Muscle of leg (tissue), 3 donors: ENCODE measurements at regions not wholly inside any gene's neighbourhood (a gene's known extent, or its start where the extent isn't known, plus 50 kb on each side); places are given as distances from the start of the nearest gene placed in this dataset.

Experiments
- DNase-seq: peaks from one replicate; pipeline ENCODE4 v3.0.0; 2013
- H3K27ac ChIP-seq: one replicate; pipeline ENCODE4 v1.5.1; 2013; ENCODE audit warnings: mild to moderate bottlenecking, low read length, control low read depth
- H3K27me3 ChIP-seq: one replicate; pipeline ENCODE4 v1.6.1; 2013; ENCODE audit warnings: low read length; ENCODE audit not compliant: control insufficient read depth, insufficient read depth
- H3K36me3 ChIP-seq: one replicate; pipeline ENCODE4 v1.6.1; 2013; ENCODE audit warnings: low read length; ENCODE audit not compliant: control insufficient read depth, insufficient read depth
- H3K4me1 ChIP-seq: one replicate; pipeline ENCODE4 v1.6.1; 2013; ENCODE audit warnings: low read length; ENCODE audit not compliant: control insufficient read depth, insufficient read depth
- H3K4me3 ChIP-seq: one replicate; pipeline ENCODE4 v1.5.1; 2013; ENCODE audit warnings: low read length, control low read depth
- H3K9me3 ChIP-seq: replicated peaks from 2 replicates; pipeline ENCODE4 v1.6.1; 2013; ENCODE audit warnings: low read depth, low read length; ENCODE audit not compliant: control insufficient read depth
- WGBS: methylation state at CpG from one replicate; pipeline ENCODE4 v1.1.5; 2013; ENCODE audit warnings: missing lambda C conversion rate; ENCODE audit not compliant: insufficient coverage; 5-methylcytosine and 5-hydroxymethylcytosine counted together

DNA sequence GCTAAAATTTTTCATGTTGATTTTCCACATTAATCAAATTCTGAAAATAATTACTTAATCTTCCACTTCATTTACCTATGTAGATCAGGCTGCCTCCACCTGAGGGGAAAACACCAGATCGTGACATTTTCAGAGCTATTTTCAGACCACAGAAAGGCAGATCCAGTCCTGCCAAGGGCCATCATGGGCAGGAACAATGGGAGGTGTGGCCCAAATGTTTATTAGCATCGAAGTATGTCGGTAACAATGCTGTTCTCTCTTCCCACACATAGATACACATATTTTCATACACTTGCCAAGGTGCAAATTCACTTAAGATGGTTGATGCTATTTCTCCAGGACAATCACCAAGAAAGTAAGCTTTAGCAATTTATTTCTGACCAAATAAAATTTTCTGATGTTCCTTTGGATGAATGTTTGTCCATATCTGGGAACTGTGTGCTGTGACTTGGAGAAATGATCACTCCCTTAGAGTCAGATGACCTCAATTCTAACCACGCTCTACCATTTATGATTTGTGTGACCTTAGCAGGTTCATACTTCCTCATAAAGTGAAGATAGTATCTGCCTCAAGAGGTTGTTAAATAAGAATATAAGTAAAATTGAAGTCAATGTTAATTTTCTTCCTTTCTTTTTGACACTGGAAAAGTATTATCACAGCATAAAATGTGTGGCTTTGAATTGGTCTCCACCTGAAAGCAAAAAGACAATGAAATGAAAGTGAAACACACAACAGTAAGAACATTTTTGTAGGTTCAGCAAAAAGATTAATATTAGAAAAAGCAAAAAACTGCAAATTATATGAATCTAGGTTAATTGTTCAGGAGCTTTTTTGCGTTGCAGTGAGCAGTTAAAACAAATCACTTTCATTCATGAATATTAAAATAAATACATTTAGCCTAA, 310.4 kb upstream of the PHF14 start:
- Histone ChIP-seq H3K9me3 (no peaks in the 10 kb centered on the region), H3K4me1 (no peaks in the 10 kb centered on the region), H3K27me3 (no peaks in the 10 kb centered on the region), H3K4me3 (no peak overlapping the region), H3K27ac (no peak overlapping the region), H3K36me3 (no peaks in the 10 kb centered on the region)
- 83% methylated on average over 2 of the region's 5 CpGs for WGBS
- no peak for DNase-seq

DNA sequence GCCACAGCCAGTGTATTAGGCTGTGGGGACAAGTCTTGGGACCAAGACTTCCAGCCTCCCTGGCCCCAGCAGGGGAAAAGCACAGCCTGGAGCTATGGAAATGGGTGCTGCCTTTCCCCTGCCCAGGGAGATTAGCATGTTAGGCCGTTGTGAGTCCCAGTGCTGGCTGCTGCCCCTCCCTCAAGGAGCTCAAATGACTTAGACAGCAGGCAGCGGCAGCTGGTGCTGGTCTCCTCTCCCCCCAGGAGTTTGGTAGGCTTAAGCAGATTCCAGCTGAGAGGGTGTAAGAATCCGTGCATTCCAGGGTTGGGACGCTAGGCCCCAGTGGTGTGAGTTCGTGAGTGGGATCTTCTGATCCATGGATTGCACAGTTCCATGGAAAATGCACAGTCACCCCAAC, 301.5 kb upstream of the PHF14 start:
- Histone ChIP-seq H3K4me1 (no peaks in the 10 kb centered on the region), H3K27me3 (no peaks in the 10 kb centered on the region), H3K36me3 (no peaks in the 10 kb centered on the region), H3K9me3 (no peaks in the 10 kb centered on the region), H3K27ac (no peak overlapping the region), H3K4me3 (no peak overlapping the region)
- 85% methylated on average over 4 of the region's 5 CpGs for WGBS
- no peak for DNase-seq

- Histone ChIP-seq H3K4me1 (no peaks in the 10 kb centered on the region), H3K36me3 (no peaks in the 10 kb centered on the region), H3K4me3 (no peak overlapping the region), H3K27me3 (no peaks in the 10 kb centered on the region), H3K27ac (no peak overlapping the region), H3K9me3 (no peaks in the 10 kb centered on the region)
- no CpG with 5 or more reads among the region's 2 CpGs for WGBS
- DNase-seq: no peak
These were observed 296.5 kb upstream of the PHF14 start for GRCh38 chr7:10677211-10677610.

DNA sequence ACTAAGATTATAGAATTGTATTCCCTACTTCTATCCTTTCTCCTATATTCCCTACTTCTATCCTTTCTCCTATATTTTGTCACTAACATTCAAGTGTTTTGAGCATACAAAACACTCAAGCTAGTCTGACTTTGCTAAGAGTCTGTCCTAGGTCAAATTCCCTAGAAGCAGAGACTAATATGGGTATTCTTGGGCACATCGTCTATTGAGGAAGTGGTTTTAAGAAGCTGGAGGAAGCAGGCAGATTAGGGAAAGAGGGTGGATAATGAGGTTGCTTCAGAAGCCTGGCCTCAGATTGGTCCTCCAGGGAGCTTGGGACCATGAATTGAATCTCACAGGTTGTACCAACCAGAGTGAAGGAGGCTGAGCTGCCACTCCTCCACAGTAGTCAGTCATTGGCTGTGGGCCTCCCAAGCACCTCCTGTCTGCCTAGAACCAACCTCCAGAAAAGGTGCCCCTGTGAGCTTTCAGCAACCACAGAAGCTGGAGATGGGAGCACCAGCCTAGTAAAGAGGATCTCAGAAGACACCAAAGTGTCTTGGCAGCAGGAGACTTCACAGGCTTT, 295.9 kb upstream of the PHF14 start:
- no CpG with 5 or more reads among the region's 1 CpG for WGBS
- Histone ChIP-seq H3K9me3 (no peaks in the 10 kb centered on the region), H3K4me3 (no peak overlapping the region), H3K27me3 (no peaks in the 10 kb centered on the region), H3K36me3 (no peaks in the 10 kb centered on the region), H3K4me1 (no peaks in the 10 kb centered on the region), H3K27ac (no peak overlapping the region)
- DNase-seq: no peak

DNA sequence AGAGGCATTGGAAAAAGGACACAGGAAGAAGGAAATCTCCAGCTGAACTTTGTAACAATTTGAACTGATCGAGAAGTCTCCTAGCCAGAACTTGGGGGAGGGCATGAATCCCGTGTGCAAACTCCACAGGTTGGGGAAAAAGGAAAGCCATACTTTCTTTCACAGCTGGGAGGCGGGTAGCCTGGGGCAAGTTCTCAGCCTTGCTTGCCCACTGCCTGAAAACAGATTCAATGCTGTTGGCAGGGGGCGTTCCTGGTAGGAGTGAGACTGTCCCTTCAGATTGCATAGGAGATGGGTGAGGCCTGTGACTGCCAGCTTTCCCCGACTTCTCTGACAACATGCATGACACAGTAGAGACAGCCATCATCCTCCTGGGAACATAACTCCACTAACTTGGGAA, 289.1 kb upstream of the PHF14 start:
- Histone ChIP-seq H3K4me1 (no peaks in the 10 kb centered on the region), H3K4me3 (no peak overlapping the region), H3K27ac (no peak overlapping the region), H3K27me3 (no peaks in the 10 kb centered on the region), H3K36me3 (no peaks in the 10 kb centered on the region), H3K9me3 (no peaks in the 10 kb centered on the region)
- 88% methylated on average over 2 of the region's 5 CpGs for WGBS
- DNase-seq: no peak

DNA sequence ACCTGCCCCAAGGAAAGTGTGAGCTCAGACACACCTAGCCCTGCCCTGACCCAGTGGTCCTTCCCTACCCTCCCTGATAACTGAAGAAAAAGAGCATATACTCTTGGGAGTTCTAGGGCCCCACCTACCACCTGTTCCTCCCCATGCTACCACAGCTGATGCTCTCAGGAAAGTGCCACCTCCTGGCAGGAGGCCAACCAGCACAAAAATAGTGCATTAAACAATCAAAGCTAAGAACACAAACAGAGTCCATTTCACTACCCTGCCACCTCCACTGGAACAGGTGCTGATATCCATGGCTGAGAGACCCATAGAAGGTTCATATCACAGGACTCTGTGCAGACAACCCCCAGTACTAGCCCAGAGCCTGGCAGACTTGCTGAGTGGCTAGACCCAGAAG, 288.6 kb upstream of the PHF14 start:
- no peak for DNase-seq
- Histone ChIP-seq H3K27me3 (no peaks in the 10 kb centered on the region), H3K4me3 (no peak overlapping the region)

GRCh38 chr7:10688544-10688943, 285.1 kb upstream of the PHF14 start:
- H3K27ac ChIP-seq: no peak overlapping the region
- no peaks in the 10 kb centered on the region for H3K27me3 ChIP-seq
- H3K4me1 ChIP-seq: no peaks in the 10 kb centered on the region
- H3K36me3 ChIP-seq: no peaks in the 10 kb centered on the region
- H3K9me3 ChIP-seq: peaks cover 2% of the 10 kb centered on the region
- DNase-seq: no peak
- H3K4me3 ChIP-seq: no peak overlapping the region

More for the DNA sequence above, 288.6 kb upstream of the PHF14 start:
- no peak overlapping the region for H3K27ac ChIP-seq
- no peaks in the 10 kb centered on the region for H3K36me3 ChIP-seq
- H3K4me1 ChIP-seq: no peaks in the 10 kb centered on the region
- H3K9me3 ChIP-seq: no peaks in the 10 kb centered on the region

- 63% methylated on average over 2 of the region's 5 CpGs for WGBS
- no peak for DNase-seq
- Histone ChIP-seq H3K4me1 (no peaks in the 10 kb centered on the region), H3K4me3 (no peak overlapping the region), H3K27ac (no peak overlapping the region), H3K36me3 (no peaks in the 10 kb centered on the region), H3K27me3 (no peaks in the 10 kb centered on the region), H3K9me3 (peaks cover 6% of the 10 kb centered on the region)
These were observed 277.6 kb upstream of the PHF14 start for GRCh38 chr7:10696064-10696463.

DNA sequence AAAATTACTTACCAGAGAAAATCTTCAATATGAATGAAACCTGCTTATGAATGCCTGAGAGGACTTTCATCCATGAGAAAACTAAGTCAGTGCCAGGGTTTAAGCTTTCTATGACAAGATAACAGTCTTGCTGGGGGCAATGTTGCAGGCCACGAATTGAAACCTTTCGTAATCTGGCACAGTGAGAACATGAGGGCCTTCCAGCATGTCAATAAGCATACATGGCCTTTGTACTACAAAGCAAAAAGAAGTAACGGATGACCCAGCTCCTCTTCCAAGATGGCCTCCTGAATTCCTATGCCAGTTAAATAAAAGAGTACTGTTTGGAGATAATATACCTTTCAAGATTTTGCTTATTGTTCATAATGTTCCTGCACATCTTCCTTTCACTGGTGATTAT, 270.6 kb upstream of the PHF14 start:
- DNase-seq: no peak
- H3K36me3 ChIP-seq: no peaks in the 10 kb centered on the region
- no peaks in the 10 kb centered on the region for H3K27me3 ChIP-seq
- no peaks in the 10 kb centered on the region for H3K9me3 ChIP-seq
- H3K4me3 ChIP-seq: no peak overlapping the region
- no peaks in the 10 kb centered on the region for H3K4me1 ChIP-seq
- no CpG with 5 or more reads among the region's 3 CpGs for WGBS
- H3K27ac ChIP-seq: no peak overlapping the region

DNA sequence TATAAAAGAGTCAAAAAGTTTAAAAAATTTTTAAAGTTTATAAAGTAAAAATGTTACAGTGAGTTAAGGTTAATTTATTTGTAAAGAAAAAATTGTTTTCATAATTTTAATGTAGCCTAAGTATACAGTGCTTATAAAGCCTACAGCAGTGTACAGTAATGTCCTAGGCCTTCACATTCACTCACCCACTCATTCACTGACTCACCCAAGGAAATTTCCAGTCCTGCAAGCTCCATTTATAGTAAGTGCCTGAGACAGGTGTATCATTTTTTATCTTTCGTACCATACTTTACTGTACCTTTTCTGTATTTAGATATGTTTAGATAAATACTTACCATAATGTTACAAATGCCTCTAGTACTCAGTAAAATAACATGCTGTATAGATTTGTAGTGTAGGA, 269.7 kb upstream of the PHF14 start:
- Histone ChIP-seq H3K4me3 (no peak overlapping the region), H3K27me3 (no peaks in the 10 kb centered on the region)
- no CpG with 5 or more reads among the region's 1 CpG for WGBS

More for the DNA sequence above, 269.7 kb upstream of the PHF14 start:
- no peaks in the 10 kb centered on the region for H3K36me3 ChIP-seq
- H3K9me3 ChIP-seq: no peaks in the 10 kb centered on the region
- H3K27ac ChIP-seq: no peak overlapping the region
- no peaks in the 10 kb centered on the region for H3K4me1 ChIP-seq
- DNase-seq: no peak
